Body of pancreas (tissue), 4 donors: ENCODE measurements at regions not wholly inside any gene's neighbourhood (a gene's known extent, or its start where the extent isn't known, plus 50 kb on each side); places are given as distances from the start of the nearest gene placed in this dataset.

Experiments
- ATAC-seq: fragments of 150-250 bp; one replicate; pipeline ENCODE4 v1.9.1; 2016
- DNase-seq, 4 donors: peaks; one replicate each; pipeline ENCODE4 v3.0.0-alpha.2; 2019
- H3K27ac ChIP-seq, 4 donors: fragments of 200-600 bp; sonication (generic); 1 replicate in 3 of 4; 2 replicates in 1 of 4; pipeline versions ENCODE4 v1.5.1 to v1.6.1; 2016 to 2019; ENCODE audit warnings: mild to moderate bottlenecking in 1 of 4, mixed read lengths in 1 of 4, moderate library complexity in 1 of 4
- H3K27me3 ChIP-seq, 2 donors: fragments of 200-600 bp; sonication (generic); one replicate each; pipeline ENCODE4 v1.6.0; 2016; ENCODE audit warnings: mild to moderate bottlenecking in 1 of 2
- H3K36me3 ChIP-seq, 2 donors: fragments of 200-600 bp; sonication (generic); replicated peaks in 1 of 2; 2 replicates each; pipeline ENCODE4 v1.5.1; 2016; ENCODE audit warnings: low read depth in 2 of 2; ENCODE audit not compliant: insufficient read depth in 1 of 2
- H3K4me1 ChIP-seq: fragments of 200-600 bp; sonication (generic); one replicate; pipeline ENCODE4 v1.6.0; 2016
- H3K4me3 ChIP-seq, 2 donors: fragments of 200-600 bp; sonication (generic); 1 replicate in 1 of 2; 2 replicates in 1 of 2; pipeline ENCODE4 v1.5.1; 2016 to 2019
- H3K9me3 ChIP-seq, 3 donors: fragments of 200-600 bp; sonication (generic); 1 replicate in 2 of 3; 2 replicates in 1 of 3; pipeline ENCODE4 v1.5.1; 2016
- POLR2A ChIP-seq, 3 donors: fragments of 450-650 bp; IDR thresholded peaks; one replicate each; pipeline ENCODE4 v1.6.1; 2016; ENCODE audit warnings: antibody characterized with exemption in 3 of 3, mild to moderate bottlenecking in 2 of 3
- WGBS, 2 donors: methylation state at CpG; one replicate each; pipeline ENCODE4 v1.1.5; 2017; 5-methylcytosine and 5-hydroxymethylcytosine counted together
- intact Hi-C: fragments of 100-400 bp; cut with DNase I; formaldehyde crosslinking; loops from one replicate; pipeline ENCODE4 v1.15.1; 2023
- TF ChIP-seq, protein P1 (sequence below), 7 experiments: fragments of 450-650 bp in 4 of 7; fragments of 200-600 bp in 3 of 7; sonication (generic) in 3 of 7; IDR thresholded peaks; one replicate each; pipeline ENCODE4 v1.5.1; 2016 to 2019; ENCODE audit warnings: antibody characterized with exemption in 7 of 7

DNA sequence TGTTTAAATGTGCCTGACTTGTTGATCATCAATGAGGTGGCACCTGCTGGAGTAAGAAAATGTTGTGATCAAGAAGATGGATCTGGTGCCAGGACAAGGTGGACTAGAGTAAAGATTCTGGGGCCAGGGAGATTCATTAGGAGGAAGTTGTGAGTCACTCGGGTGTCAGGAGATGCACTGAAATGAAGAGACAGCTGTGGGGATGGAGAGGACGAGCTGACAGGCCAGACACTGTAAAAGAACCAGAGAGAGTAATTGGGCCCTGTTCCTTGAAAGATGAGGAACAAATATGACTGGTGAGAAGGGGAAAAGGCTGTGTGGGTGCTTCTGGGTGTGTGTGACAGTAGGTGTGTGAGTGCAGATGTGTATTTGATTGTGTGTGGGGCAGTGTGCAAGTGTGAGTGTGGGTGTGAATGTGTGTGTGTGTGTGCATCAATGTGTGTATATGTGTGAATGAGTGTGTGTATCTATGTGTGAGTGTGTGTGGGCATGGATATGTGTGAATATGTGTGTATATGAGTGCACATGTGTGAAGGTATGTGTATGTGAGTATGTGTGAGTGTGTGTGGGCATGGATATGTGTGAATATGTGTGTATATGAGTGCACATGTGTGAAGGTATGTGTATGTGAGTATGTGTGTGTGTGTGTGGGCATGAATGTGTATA, 260.5 kb downstream of the RFC3 start:
- Histone ChIP-seq H3K4me3 (no peak overlapping the region), H3K27me3 (no peaks in the 10 kb centered on the region), H3K4me1 (no peaks in the 10 kb centered on the region), H3K9me3 (no peaks in the 10 kb centered on the region), H3K27ac (no peak overlapping the region), H3K36me3 (no peaks in the 10 kb centered on the region)
- intact Hi-C loops, result no loop called here
- no peak for ATAC-seq
- WGBS, 2 donors, result 37 to 43% methylated on average over 2 of the region's 2 CpGs
- no peak for DNase-seq
- TF ChIP-seq POLR2A (IDR thresholded peaks at IDR 0.05), result no peak
- TF ChIP-seq, protein P1, sequence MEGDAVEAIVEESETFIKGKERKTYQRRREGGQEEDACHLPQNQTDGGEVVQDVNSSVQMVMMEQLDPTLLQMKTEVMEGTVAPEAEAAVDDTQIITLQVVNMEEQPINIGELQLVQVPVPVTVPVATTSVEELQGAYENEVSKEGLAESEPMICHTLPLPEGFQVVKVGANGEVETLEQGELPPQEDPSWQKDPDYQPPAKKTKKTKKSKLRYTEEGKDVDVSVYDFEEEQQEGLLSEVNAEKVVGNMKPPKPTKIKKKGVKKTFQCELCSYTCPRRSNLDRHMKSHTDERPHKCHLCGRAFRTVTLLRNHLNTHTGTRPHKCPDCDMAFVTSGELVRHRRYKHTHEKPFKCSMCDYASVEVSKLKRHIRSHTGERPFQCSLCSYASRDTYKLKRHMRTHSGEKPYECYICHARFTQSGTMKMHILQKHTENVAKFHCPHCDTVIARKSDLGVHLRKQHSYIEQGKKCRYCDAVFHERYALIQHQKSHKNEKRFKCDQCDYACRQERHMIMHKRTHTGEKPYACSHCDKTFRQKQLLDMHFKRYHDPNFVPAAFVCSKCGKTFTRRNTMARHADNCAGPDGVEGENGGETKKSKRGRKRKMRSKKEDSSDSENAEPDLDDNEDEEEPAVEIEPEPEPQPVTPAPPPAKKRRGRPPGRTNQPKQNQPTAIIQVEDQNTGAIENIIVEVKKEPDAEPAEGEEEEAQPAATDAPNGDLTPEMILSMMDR (IDR thresholded peaks at IDR 0.05), result no peak

DNA sequence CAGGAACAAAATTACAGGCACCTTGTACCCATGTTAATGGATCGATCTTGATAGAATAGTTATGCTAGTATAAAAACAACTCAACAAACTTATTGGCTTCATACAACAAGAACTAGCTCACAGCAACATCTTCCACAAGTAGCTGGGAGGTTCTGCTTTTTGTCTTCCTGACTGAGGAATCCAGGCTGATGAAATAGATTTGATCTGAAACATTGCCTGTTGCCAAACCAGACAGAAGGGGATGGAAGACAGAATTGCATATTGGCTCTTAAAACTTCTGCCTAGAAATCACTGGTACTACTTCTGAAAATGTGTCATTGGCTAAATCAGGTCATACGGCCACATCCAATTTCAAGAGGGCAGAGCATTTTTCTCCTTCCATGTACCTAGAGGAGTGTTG, 267.3 kb downstream of the RFC3 start:
- WGBS, 2 donors, result 76 to 82% methylated on average over 2 of the region's 2 CpGs
- Histone ChIP-seq H3K27ac (no peak overlapping the region), H3K9me3 (no peaks in the 10 kb centered on the region), H3K4me3 (no peak overlapping the region), H3K27me3 (no peaks in the 10 kb centered on the region), H3K4me1 (no peaks in the 10 kb centered on the region), H3K36me3 (no peaks in the 10 kb centered on the region)
- TF ChIP-seq POLR2A (IDR thresholded peaks at IDR 0.05), result no peak
- TF ChIP-seq, protein P1 (IDR thresholded peaks at IDR 0.05), result no peak
- intact Hi-C loops, result no loop called here
- DNase-seq (no peak), ATAC-seq (no peak)

DNA sequence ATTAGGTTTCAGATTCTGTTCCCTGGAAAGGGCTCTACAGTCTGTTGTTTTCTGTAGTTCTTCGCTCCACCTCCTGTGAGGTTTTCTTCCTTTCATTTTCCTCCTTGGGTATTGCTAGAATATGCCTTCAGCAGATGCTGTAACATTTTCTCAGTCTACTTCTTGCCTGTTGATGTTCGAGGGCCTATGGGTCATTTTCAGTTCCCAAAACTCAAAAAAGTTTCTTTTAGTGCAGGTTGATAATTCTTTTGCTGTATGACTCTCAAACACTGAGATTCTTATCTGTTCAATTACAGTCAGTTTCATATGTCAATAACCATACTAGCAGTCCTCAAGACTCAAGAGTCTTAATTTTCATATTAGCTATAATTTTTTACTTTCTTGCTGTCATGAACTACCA, 268.3 kb downstream of the RFC3 start:
- intact Hi-C loops, result no loop called here
- Histone ChIP-seq H3K27me3 (no peaks in the 10 kb centered on the region), H3K27ac (no peak overlapping the region), H3K36me3 (no peaks in the 10 kb centered on the region), H3K4me1 (no peaks in the 10 kb centered on the region), H3K9me3 (no peaks in the 10 kb centered on the region), H3K4me3 (no peak overlapping the region)
- ATAC-seq (no peak), DNase-seq (no peak)
- no peak for TF ChIP-seq POLR2A (IDR thresholded peaks at IDR 0.05)
- TF ChIP-seq, protein P1 (IDR thresholded peaks at IDR 0.05), result no peak
- WGBS, 2 donors, result 76 to 86% methylated on average over 2 of the region's 2 CpGs

DNA sequence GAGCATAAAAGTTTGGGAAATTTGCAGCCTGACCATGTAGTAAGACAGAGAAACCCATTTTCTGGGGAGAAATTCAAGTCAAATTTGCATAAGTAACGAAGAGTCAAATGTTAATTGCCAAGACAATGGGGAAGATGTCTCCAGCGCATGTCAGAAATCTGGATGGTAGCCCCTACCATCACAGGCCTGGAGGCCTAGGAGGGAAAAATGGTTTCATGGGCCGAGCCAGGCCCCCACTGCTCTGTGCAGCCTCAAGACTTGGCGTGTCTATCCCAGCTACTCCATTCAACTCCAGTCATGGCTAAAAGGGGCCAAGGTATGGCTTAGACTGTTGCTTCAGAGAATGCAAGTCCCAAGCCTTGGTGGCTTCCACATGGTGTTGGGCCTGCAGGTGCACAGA, 269.8 kb downstream of the RFC3 start:
- Histone ChIP-seq H3K9me3 (no peaks in the 10 kb centered on the region), H3K4me3 (no peak overlapping the region), H3K27ac (no peak overlapping the region), H3K27me3 (no peaks in the 10 kb centered on the region), H3K36me3 (no peaks in the 10 kb centered on the region), H3K4me1 (no peaks in the 10 kb centered on the region)
- DNase-seq (no peak), ATAC-seq (no peak)
- WGBS, 2 donors, result 79 to 88% methylated on average over 4 of the region's 4 CpGs
- TF ChIP-seq, protein P1 (IDR thresholded peaks at IDR 0.05), result no peak
- no peak for TF ChIP-seq POLR2A (IDR thresholded peaks at IDR 0.05)
- intact Hi-C loops, result no loop called here

DNA sequence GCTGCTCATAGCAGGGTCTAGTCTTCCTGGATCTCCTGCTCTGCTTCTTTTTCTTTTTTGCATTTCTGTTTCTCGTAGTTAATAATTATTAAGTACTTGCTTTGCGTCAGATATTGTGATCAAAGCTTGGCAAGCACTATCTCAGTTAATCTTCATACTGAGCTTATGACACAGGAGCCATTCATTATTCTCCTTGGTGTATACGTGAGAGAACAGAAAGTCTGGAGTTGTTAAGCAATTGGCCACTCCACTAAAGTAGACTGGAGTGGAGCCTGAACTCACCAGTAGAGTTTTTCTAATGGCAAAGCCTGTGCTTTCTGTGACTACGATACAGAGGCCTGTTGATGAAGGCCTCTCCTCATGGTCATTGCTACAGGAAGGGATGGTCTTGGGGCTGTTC, 285.9 kb downstream of the RFC3 start:
- Histone ChIP-seq H3K36me3 (no peaks in the 10 kb centered on the region), H3K4me3 (no peak overlapping the region), H3K27ac (peak overlapping the region in 3 of 4 donors; percentile 4 to 63 (median 54)), H3K27me3 (no peaks in the 10 kb centered on the region), H3K9me3 (no peaks in the 10 kb centered on the region), H3K4me1 (peaks cover 7% of the 10 kb centered on the region)
- intact Hi-C loops, result no loop called here
- ATAC-seq (peak; percentile 90), DNase-seq (no peak)
- TF ChIP-seq, protein P1 (IDR thresholded peaks at IDR 0.05), result no peak
- 49 to 50% methylated on average over 4 of the region's 4 CpGs for WGBS, 2 donors
